HepG2 (cell line): ENCODE measurements at regions not wholly inside any gene's neighbourhood (a gene's known extent, or its start where the extent isn't known, plus 50 kb on each side); places are given as distances from the start of the nearest gene placed in this dataset.

Experiments used
- EZH2 ChIP-seq: conservative IDR thresholded peaks from 2 replicates; pipeline ENCODE4 v1.6.1; 2012; ENCODE audit warnings: mild to moderate bottlenecking, low read depth, low read length, moderate library complexity
- FOXK1 ChIP-seq: sonication (generic); formaldehyde crosslinking; IDR thresholded peaks from 2 replicates; pipeline ENCODE4 v1.4.0; 2020; ENCODE audit warnings: low read depth, missing genetic modification reagents, borderline replicate concordance
- NFRKB ChIP-seq: fragments of 450-650 bp; IDR thresholded peaks from 2 replicates; pipeline ENCODE4 v1.6.1; 2017
- TAF1 ChIP-seq: sonication (generic); formaldehyde crosslinking; IDR thresholded peaks from 2 replicates; pipeline ENCODE4 v1.4.0; 2020; ENCODE audit warnings: missing genetic modification reagents
- ZNF782 ChIP-seq: sonication (generic); formaldehyde crosslinking; IDR thresholded peaks from 2 replicates; pipeline ENCODE4 v1.4.0; 2020; ENCODE audit warnings: missing genetic modification reagents, mild to moderate bottlenecking, borderline replicate concordance

DNA sequence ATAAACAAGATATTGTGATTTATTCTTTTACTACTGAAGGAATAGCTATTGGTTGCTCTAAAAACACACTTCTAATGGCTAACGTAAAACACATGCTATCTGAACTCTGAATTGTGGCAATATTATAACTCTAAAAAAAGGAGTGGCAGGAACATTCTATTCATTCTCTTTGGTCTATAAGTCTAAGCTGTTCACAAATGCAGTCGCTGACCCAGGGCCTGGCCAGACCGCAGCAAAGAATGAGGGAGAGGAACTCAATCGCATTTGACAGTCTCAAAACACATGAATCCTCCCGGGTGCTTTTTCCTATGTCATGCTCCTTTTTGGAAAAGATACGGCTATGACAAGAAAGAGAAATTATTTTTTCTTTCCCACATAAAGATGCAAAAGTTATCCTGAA is 651.6 kb upstream of the PITX2 start:
- TF ChIP-seq TAF1 (CRISPR knock-in tag), result no peak
- TF ChIP-seq FOXK1 (CRISPR knock-in tag), result no peak
- no peak for TF ChIP-seq EZH2
- no peak for TF ChIP-seq ZNF782 (CRISPR knock-in tag)
- TF ChIP-seq NFRKB, result no peak
